T47D (cell line): ENCODE measurements at regions not wholly inside any gene's neighbourhood (a gene's known extent, or its start where the extent isn't known, plus 50 kb on each side); places are given as distances from the start of the nearest gene placed in this dataset.

ENCODE experiments used
- DNase-seq, 2 experiments: peaks; one replicate each; pipeline versions ENCODE4 v3.0.0 to v3.0.0-alpha.2; 2011 to 2012; ENCODE audit warnings: low read depth in 1 of 2, low spot score in 1 of 2
- JUND ChIP-seq: IDR thresholded peaks from 2 replicates; pipeline ENCODE4 v1.6.1; 2012; ENCODE audit warnings: low read depth
- in situ Hi-C: cut with HindIII; loops from 2 replicates; pipeline ENCODE4 v1.10.0; 2016; ENCODE audit warnings: low sequenced_read_pairs, low pct_unique_long_range_greater_than_20kb

GRCh38 chr4:138672393-138672976, 343.1 kb upstream of the NOCT start:
- in situ Hi-C loops, result no loop called here
- TF ChIP-seq JUND, result no peak
- DNase-seq, result no peak

- no peak for DNase-seq
- TF ChIP-seq JUND, result no peak
- in situ Hi-C loops, result no loop called here
These were observed 343.9 kb upstream of the NOCT start for GRCh38 chr4:138671606-138672084.

- no peak for TF ChIP-seq JUND
- no peak for DNase-seq
- in situ Hi-C loops, result no loop called here
These were observed 344.5 kb upstream of the NOCT start for GRCh38 chr4:138671106-138671505.

GRCh38 chr4:138670681-138671080, 344.9 kb upstream of the NOCT start:
- no peak for TF ChIP-seq JUND
- no peak for DNase-seq
- in situ Hi-C loops, result no loop called here

- no peak for DNase-seq
- no peak for TF ChIP-seq JUND
- in situ Hi-C loops, result no loop called here
These were observed 345.9 kb upstream of the NOCT start for GRCh38 chr4:138669479-138670315.

GRCh38 chr4:138668309-138668708, 347.3 kb upstream of the NOCT start:
- no peak for DNase-seq
- in situ Hi-C loops, result no loop called here
- no peak for TF ChIP-seq JUND

- in situ Hi-C loops, result no loop called here
- no peak for TF ChIP-seq JUND
- no peak for DNase-seq
These were observed 349.2 kb upstream of the NOCT start for GRCh38 chr4:138666366-138666765.

- TF ChIP-seq JUND, result no peak
- DNase-seq, result no peak
- in situ Hi-C loops, result no loop called here
These were observed 349.7 kb upstream of the NOCT start for GRCh38 chr4:138665851-138666250.

- no peak for DNase-seq
- no peak for TF ChIP-seq JUND
- in situ Hi-C loops, result no loop called here
These were observed 351.7 kb upstream of the NOCT start for GRCh38 chr4:138663883-138664282.

GRCh38 chr4:138659812-138660316, 355.7 kb upstream of the NOCT start:
- in situ Hi-C loops, result no loop called here
- DNase-seq, result no peak
- TF ChIP-seq JUND, result no peak

GRCh38 chr4:138659037-138659811, 356.4 kb upstream of the NOCT start:
- TF ChIP-seq JUND, result no peak
- in situ Hi-C loops, result no loop called here
- no peak for DNase-seq

- no peak for TF ChIP-seq JUND
- in situ Hi-C loops, result no loop called here
- DNase-seq, result no peak
These were observed 357.1 kb upstream of the NOCT start for GRCh38 chr4:138658518-138658917.

GRCh38 chr4:138656990-138657389, 358.6 kb upstream of the NOCT start:
- DNase-seq, result no peak
- in situ Hi-C loops, result no loop called here
- no peak for TF ChIP-seq JUND
